Caki2 (cell line): ENCODE measurements at regions not wholly inside any gene's neighbourhood (a gene's known extent, or its start where the extent isn't known, plus 50 kb on each side); places are given as distances from the start of the nearest gene placed in this dataset.

ENCODE experiments used
- DNase-seq: peaks from one replicate; pipeline ENCODE4 v3.0.0-alpha.2; 2015; ENCODE audit warnings: low read depth
- in situ Hi-C: cut with HindIII; loops from 2 replicates; pipeline ENCODE4 v1.10.0; 2016; ENCODE audit warnings: low sequenced_read_pairs, low pct_unique_long_range_greater_than_20kb, mixed read lengths

DNA sequence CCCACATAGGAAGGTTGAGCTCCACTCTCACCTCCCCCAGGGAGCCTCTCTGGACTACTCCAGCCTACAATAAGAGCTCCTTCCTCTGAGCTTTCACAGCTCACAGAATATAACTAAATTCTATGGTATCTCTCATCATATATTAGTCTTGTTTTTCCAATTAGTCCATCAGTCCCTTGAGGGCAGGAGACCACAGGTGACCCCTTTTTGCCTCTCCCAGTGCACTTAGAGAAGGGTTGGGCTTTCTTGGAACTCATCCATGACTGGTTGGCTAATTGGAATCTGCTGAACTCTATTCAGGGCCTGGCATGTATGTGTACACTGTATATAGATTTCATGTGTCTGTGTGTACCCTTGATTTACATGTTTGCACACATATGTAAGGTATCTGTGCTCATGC lies 50.4 kb upstream of the ARAP3 start:
- DNase-seq: no peak
- in situ Hi-C loops: no loop called here
